ENCODE measurements at regions not wholly inside any gene's neighbourhood (a gene's known extent, or its start where the extent isn't known, plus 50 kb on each side); places are given as distances from the start of the nearest gene placed in this dataset.
A peak's percentile ranks its signal among the peaks of the same experiment; 100 is the strongest.
"Not testable (repeated sequence)": the region's sequence is repeated elsewhere in the genome, so short reads cannot be mapped to it uniquely, and the experiment has no call there.

DNA sequence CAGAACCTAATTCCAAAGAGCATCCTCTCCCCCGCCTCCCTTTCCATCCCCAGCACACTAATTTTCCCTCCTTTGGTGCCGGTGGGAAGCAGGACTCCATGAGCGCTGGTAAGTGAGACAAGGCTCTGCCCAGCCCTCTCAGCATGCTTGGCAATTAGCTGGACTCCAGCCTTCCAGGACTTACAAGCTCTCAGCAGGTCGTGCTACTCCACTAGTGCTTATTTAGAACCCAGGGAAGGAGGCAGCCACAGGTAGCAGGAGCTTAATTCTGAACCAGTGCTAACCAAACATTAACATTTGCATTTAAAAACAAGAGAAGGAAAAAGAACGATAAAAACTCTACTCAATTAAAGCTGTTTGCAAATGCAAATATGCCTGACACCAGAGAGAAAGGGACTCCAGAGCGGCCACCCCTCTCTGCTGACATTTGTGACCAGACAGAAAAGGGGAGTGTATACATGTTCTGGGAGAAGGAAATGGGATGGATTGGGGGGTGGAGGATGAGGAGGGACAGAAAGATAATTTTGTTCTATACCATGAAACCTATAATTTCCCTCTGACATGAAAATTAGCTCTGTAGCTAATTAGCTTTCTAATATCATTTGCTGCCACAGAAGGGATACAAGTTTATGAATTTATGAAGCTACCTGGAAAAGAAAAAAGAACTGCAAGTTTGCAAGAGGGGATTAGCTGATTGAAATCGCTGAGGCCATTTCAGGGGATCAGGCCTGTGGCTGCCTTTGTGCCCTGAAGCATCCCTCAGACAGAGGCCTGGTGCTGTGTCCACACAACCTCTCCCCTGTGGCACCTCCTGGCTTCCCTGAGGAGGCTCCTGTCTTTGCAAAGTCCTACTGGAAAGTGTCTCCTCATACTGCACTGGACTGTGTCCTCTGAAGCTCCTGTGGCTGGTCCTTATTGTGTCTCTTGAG, 266.3 kb downstream of the SEC61B start:
- DNase-seq: no peak

- DNase-seq: no peak
Measured at GRCh38 chr9:99489060-99489413, 267.0 kb downstream of the SEC61B start.

DNA sequence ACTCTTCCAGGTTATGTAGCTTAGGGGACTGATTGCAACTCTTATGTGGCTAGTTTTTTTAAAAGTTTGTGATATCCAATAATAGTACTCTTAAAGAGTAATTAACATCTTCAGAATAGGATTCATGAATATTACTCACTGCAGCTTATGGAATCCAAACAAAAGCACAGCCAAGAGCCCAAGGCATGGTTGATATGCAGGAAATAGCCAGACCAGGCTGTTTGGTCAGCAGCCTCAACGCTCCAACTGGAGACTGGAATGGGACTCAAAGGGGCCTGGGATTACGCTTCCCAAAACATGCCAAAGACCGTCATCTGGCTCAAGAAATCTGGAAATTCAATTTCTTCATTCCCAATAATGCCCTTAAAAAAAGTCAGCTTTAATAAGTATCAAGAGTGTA, 268.6 kb downstream of the SEC61B start:
- DNase-seq: no peak

DNA sequence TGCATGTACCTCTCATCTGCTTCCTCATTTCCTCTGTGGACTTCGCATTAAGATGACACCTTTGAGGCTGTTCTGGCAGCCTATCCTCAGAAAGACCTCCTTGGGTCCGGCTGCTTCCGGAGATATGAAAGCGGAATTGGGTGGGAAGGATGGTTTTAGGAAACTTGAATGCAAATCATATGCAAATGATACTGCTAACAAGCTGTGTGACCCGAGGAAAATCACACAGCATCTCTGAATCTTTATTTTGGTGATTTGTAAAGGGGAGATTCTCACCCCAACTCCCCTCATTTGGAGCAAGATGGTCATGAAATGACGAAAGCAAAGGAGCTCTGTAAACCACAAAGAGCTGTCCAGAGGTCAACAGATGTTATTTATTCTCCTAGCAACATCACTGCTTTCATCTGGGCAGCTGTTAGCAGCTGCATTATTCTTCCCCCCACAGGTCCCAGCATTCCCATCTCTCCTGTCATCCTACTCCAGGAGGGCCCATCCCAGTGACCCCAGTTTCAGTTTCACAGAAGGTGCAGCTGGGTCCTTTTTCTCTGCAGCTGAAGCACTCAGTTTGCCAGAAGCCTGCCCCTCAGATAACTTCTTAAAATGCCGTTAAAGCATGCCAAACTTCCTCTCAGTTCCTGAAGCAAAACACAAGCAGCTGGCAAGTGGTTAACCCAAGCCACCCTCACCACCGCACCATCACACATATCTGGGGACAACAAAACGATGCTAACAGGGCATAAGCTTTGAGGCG, 269.5 kb downstream of the SEC61B start:
- no peak for DNase-seq

- no peak for DNase-seq
Measured at GRCh38 chr9:99497641-99498040, 275.6 kb downstream of the SEC61B start.

GRCh38 chr9:99498979-99499378, 276.9 kb downstream of the SEC61B start:
- DNase-seq: not testable (repeated sequence)

GRCh38 chr9:99505936-99506335, 283.9 kb downstream of the SEC61B start:
- DNase-seq: no peak

DNA sequence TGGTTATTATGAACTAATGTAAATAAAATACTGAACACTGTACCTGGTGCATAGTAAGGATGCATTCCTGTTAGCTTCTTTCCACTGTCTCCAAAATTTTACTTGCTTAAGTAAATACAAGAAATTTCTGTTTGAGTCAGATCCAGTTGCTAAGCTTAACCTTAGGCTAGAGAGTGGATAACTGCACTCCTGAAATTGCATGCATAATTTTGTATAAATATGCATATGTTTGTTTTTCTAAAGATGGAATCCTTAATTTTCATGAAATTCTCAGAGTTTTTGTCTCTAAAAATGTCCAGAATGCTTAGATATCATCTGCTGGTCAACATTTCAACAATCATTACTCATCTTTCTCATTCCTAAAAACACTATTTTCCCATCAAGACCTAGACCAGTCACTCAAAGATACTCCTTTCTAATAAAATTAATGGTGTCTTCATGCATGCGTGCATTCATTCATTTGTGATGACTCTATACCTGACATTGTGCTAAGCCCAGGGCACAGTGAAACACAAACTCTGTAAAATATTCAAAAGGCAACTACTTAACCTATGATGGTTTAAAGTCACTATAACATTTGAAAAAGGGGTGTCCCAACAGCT, 284.8 kb downstream of the SEC61B start:
- no peak for DNase-seq

- no peak for DNase-seq
Measured at GRCh38 chr9:99509065-99509745, 287.1 kb downstream of the SEC61B start.

DNA sequence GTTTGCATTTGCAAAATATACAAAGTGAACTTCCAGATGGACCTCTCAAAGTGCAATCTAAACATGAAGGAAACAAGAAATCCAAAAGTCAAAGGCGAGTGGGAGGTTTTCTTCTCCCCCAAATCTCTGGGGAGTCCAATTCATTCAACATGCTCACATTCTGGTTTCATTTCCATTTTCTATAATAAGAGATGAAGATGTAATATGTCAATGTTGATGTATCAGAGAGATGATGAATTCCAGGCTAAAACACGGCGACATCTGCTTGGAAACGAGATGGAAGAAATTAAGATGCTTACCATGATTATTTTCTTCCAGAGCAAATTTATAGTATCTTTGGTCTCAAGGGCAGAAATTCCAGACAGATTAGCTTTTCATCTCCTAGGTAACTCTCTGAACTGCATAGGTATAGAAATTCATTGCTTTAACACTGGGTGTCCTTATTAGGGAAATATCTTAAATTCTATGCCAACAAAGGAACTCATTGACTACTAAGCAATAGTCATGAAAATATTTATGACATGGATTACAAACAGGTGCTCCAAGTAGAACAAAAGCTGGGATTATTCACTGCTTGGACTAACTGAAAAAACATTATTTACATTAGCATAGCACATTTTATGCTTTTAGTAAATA, 287.9 kb downstream of the SEC61B start:
- DNase-seq: no peak

DNA sequence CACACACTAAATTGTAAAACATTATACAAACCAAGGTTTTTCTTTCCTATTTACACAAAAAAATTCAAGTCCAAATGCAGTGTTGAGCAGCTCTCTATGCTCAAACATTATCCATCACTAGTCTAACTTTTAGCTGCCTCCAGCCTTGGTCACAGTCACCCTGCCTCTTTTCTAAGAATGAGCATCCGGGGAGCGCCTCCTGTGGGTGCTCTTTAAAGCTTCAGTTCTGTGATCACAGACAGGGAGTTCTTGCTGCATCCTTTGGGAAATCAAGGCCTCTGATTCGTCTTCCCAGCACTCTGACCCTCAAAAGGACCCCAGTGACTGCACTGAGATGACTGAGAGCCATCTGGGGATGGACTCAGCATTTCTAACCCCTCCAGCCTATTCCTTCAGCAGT, 289.6 kb downstream of the SEC61B start:
- DNase-seq: no peak

DNA sequence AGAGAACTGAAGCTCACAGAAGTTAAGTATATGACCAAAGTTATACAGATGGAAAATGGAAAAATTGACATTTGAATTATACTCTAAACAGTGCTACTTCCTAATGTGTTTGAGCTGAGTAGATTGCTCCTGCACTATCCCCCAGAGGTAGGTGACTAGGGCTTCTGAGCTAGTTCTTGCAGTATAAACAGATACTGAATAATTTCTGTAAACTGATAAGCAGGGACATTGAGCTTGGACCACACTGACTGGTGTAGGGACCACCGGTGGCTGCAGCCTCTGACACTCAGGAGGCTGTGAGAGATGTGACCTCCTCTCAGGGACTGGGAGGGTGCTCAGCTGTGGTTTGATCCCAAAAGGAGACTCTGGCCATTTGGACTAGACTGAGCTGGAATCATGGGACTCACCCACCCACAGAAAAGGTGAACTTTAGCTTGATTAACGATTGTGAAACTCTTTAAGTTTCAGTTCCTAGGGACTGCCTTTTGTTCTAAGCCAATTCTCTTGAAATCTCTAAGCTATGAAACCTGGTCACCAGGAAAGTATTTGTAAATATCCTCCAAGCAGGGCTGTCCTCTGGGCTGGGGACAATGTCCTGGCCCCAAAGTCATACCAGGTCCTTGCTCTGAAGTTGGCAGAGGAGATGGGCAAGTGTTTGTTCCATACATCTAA, 291.5 kb downstream of the SEC61B start:
- DNase-seq: no peak

DNA sequence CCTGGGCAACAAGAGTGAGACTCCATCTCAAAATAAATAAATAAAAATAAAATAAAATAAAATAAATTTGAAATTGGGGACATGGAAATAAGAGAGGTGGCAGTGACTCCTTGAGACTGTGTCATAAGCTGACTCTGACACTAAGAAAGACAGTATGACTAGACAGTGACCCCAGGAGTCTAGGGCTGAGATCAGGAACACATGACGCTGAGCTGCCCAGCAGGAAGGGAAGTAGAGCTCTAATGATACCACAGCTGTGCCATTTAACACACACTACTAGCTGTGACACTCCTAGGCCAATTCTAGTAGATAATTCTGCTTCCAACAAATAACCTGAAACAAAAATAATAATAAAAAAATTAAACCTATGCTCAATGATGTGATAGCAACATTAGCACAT, 293.0 kb downstream of the SEC61B start:
- no peak for DNase-seq

- no peak for DNase-seq
Measured at GRCh38 chr9:99515895-99516656, 294.0 kb downstream of the SEC61B start.

DNA sequence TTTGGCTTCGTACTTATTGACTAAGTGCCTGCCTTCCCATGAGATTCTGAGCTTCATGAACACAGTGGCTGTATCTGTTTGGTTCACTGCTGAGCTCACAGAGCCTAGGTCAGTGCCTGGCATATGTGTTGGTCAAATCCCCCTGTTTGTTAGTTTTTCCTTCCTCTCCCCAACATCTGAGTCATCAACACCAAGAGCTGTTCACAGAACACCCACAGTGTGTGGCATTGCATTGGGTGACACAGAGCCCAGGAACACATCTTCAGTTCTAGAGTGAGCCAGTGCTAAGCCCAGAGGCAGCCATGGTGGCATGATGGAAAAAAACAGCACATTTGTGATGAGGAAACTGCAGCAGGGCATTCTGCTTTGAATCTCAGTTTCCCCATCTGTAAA, 294.6 kb downstream of the SEC61B start:
- peak; percentile 9 for DNase-seq

- DNase-seq: no peak
Measured at GRCh38 chr9:99523838-99524237, 297.8 kb upstream of the NR4A3 start.

- DNase-seq: no peak
Measured at GRCh38 chr9:99531313-99531712, 290.4 kb upstream of the NR4A3 start.

DNA sequence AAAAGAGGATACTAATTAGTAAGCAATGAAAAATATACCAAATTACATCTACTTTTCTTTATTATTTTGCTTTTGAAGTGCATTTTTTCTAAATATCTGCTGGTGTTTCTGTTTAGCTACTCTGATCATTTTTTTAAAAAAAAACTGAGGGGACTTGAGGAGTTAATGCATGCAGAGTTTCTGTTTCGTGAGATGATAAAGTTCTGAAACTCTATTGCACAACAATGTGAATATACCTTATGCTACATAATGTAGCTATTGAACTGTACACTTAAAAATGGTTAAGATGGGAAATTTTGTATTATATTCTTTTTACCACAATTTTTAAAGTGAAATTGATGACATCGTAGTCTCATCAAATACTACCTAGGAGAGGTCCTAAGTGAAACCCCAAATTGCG, 288.3 kb upstream of the NR4A3 start:
- DNase-seq: no peak

- no peak for DNase-seq
Measured at GRCh38 chr9:99537996-99538395, 283.7 kb upstream of the NR4A3 start.

- no peak for DNase-seq
Measured at GRCh38 chr9:99544526-99544925, 277.2 kb upstream of the NR4A3 start.

DNA sequence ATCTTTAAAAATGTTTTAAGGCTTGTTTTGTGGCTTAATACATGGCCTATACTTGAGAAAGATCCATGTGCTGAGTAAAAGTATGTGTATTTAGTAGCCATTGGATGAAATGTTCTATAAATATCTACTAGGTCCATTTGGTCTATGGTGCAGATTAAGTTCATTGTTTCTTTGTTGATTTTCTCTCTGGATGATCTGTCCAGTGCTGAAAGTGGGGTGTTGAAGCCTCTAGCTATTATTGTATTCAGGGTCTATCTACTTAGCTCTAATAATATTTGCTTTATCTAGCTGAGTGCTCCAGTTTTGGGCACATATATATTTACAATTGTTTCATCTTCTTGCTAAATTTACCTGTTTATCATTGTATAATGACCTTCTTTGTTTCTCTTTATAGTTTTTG, 272.2 kb upstream of the NR4A3 start:
- no peak for DNase-seq
